ENCODE measurements at regions not wholly inside any gene's neighbourhood (a gene's known extent, or its start where the extent isn't known, plus 50 kb on each side); places are given as distances from the start of the nearest gene placed in this dataset.

DNA sequence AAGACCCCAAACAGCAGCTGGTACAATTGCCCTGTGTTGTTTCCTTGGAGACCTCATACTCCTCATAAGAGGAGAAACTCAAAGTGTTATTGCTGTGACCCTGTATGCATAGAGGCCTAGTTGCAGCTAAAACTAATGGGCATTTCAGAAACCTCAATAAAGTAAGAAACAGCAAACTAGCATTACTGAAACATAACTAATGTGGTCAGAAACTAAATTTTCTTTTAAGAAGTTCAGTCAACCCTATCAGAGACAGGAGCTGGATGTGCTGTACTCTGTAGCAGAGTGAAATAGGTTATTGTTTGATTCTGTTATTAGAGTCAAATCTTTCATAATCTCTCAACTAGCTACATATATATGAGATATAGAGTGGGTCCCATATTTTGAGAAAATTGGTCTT is 257.5 kb upstream of the IRS4 start:
- TF ChIP-seq, protein P1, sequence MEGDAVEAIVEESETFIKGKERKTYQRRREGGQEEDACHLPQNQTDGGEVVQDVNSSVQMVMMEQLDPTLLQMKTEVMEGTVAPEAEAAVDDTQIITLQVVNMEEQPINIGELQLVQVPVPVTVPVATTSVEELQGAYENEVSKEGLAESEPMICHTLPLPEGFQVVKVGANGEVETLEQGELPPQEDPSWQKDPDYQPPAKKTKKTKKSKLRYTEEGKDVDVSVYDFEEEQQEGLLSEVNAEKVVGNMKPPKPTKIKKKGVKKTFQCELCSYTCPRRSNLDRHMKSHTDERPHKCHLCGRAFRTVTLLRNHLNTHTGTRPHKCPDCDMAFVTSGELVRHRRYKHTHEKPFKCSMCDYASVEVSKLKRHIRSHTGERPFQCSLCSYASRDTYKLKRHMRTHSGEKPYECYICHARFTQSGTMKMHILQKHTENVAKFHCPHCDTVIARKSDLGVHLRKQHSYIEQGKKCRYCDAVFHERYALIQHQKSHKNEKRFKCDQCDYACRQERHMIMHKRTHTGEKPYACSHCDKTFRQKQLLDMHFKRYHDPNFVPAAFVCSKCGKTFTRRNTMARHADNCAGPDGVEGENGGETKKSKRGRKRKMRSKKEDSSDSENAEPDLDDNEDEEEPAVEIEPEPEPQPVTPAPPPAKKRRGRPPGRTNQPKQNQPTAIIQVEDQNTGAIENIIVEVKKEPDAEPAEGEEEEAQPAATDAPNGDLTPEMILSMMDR (IDR thresholded peaks at IDR 0.05), result no peak
- no peak for TF ChIP-seq EZH2phosphoT487 (IDR thresholded peaks at IDR 0.05)
